ENCODE measurements at regions not wholly inside any gene's neighbourhood (a gene's known extent, or its start where the extent isn't known, plus 50 kb on each side); places are given as distances from the start of the nearest gene placed in this dataset.

DNA sequence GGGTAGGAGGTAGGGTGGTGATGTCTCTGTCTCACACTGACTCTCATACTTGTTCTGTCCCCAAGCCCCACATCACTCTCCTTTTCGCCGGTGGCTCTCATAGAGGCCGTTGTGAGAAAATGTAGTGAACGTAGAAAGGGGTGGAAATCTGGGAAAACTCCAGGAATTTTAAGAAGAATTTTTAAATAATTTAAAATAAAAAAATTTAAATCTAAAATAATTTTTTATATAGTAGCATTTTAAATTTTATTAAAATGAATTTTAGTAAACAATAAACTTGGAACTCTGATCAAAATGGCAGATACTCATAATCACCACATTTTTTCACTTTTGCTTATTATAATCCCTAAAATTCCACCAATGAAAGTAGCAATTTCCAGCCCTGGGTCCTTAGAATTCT lies 473.6 kb upstream of the ZFHX3 start:
- TF ChIP-seq, protein P1, sequence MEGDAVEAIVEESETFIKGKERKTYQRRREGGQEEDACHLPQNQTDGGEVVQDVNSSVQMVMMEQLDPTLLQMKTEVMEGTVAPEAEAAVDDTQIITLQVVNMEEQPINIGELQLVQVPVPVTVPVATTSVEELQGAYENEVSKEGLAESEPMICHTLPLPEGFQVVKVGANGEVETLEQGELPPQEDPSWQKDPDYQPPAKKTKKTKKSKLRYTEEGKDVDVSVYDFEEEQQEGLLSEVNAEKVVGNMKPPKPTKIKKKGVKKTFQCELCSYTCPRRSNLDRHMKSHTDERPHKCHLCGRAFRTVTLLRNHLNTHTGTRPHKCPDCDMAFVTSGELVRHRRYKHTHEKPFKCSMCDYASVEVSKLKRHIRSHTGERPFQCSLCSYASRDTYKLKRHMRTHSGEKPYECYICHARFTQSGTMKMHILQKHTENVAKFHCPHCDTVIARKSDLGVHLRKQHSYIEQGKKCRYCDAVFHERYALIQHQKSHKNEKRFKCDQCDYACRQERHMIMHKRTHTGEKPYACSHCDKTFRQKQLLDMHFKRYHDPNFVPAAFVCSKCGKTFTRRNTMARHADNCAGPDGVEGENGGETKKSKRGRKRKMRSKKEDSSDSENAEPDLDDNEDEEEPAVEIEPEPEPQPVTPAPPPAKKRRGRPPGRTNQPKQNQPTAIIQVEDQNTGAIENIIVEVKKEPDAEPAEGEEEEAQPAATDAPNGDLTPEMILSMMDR (IDR thresholded peaks at IDR 0.05), result no peak
- Histone ChIP-seq H3K36me3 (no peaks in the 10 kb centered on the region), H3K9me3 (no peaks in the 10 kb centered on the region), H3K27ac (replicated peaks in 1 of 4) (no peak overlapping the region), H3K27me3 (peaks cover 0 to 5% (median 0%) of the 10 kb centered on the region in 4 donors), H3K4me1 (no peaks in the 10 kb centered on the region), H3K4me3 (no peak overlapping the region)
- no peak for DNase-seq (ENCODE audit: extremely low spot score)
- 95% methylated on average over 4 of the region's 4 CpGs for whole genome bisulfite sequencing
- intact Hi-C loops (cut with DNase I), result no loop called here

DNA sequence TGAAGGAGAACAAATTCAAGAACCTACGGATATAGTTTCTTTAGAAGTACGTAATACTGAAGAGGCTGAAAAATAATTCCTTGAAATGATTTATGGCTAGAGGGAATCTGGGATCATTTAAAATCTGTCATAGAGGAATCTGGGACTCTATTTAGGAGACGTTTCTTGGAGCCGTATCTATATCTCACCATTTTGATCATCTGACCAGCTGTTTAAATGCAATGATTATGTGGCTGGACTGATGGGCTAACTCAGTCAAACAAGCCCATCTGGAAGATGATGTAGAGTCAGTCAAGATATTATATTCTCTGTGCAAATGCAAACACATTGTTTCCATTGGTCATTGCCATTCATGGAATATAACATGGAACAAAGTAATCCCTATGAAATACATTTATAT lies 467.7 kb upstream of the ZFHX3 start:
- Histone ChIP-seq H3K4me1 (no peaks in the 10 kb centered on the region), H3K27ac (replicated peaks in 1 of 4) (no peak overlapping the region), H3K27me3 (peaks cover 0 to 5% (median 0%) of the 10 kb centered on the region in 4 donors), H3K4me3 (no peak overlapping the region), H3K9me3 (no peaks in the 10 kb centered on the region), H3K36me3 (no peaks in the 10 kb centered on the region)
- 79% methylated on average over 4 of the region's 4 CpGs for WGBS
- intact Hi-C loops (cut with DNase I), result no loop called here
- no peak for DNase-seq (ENCODE audit: extremely low spot score)
- TF ChIP-seq POLR2AphosphoS5 (IDR thresholded peaks at IDR 0.05) (no peak), EP300 (IDR thresholded peaks at IDR 0.05) (no peak), POLR2A (IDR thresholded peaks at IDR 0.05; ENCODE audit: low read depth) (no peak)
- TF ChIP-seq, protein P1 (IDR thresholded peaks at IDR 0.05), result no peak

GRCh38 chr16:73510852-73511251 lies 462.9 kb upstream of the ZFHX3 start:
- Histone ChIP-seq H3K4me3 (no peak overlapping the region), H3K4me1 (peaks cover 0 to 4% (median 0%) of the 10 kb centered on the region in 4 donors), H3K27ac (replicated peaks in 1 of 4) (no peak overlapping the region), H3K9me3 (no peaks in the 10 kb centered on the region), H3K27me3 (no peaks in the 10 kb centered on the region), H3K36me3 (no peaks in the 10 kb centered on the region)
- 64% methylated on average over 3 of the region's 3 CpGs for WGBS
- no peak for TF ChIP-seq EP300 (IDR thresholded peaks at IDR 0.05)
- TF ChIP-seq, protein P1 (IDR thresholded peaks at IDR 0.05), result no peak
- TF ChIP-seq POLR2AphosphoS5 (IDR thresholded peaks at IDR 0.05), result no peak
- TF ChIP-seq POLR2A (IDR thresholded peaks at IDR 0.05; ENCODE audit: low read depth), result no peak
- intact Hi-C loops (cut with DNase I), result no loop called here
- DNase-seq (ENCODE audit: extremely low spot score), result no peak

DNA sequence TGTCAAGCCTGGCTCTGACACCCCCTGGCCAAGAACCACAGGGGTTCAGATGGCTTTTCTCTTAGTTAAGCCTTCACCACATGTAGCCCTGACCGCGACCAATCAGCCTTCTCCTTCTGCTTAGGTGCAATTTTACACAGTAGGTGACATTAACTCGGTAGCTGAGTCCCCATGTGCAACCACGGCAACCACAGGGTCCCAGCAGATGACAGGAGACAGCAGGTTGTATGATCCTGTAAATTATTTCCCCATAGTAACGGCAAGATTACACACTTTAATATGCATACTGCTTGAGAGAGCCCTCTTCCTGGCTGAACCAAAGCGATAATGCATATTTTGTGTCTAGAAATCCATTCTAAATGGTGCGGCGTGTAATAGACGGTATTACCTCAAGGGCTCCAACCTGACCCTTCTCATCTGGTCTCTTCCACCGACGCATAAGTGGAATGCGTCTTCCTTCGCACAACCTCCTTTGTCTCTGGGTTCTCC lies 458.7 kb upstream of the ZFHX3 start:
- WGBS, result 88% methylated on average over 13 of the region's 13 CpGs
- intact Hi-C loops (cut with DNase I), result no loop called here

More for the DNA sequence above, 458.7 kb upstream of the ZFHX3 start:
- H3K9me3 ChIP-seq, result no peaks in the 10 kb centered on the region
- H3K27me3 ChIP-seq, result peaks cover 0 to 8% (median 0%) of the 10 kb centered on the region in 4 donors
- TF ChIP-seq EP300 (IDR thresholded peaks at IDR 0.05) (no peak), POLR2AphosphoS5 (IDR thresholded peaks at IDR 0.05) (no peak), POLR2A (IDR thresholded peaks at IDR 0.05; ENCODE audit: low read depth) (no peak)
- TF ChIP-seq, protein P1 (IDR thresholded peaks at IDR 0.05), result no peak
- no peaks in the 10 kb centered on the region for H3K36me3 ChIP-seq
- H3K4me1 ChIP-seq, result peaks cover 0 to 4% (median 0%) of the 10 kb centered on the region in 4 donors
- H3K4me3 ChIP-seq, result no peak overlapping the region
- DNase-seq (ENCODE audit: extremely low spot score), result no peak
- H3K27ac ChIP-seq (replicated peaks in 1 of 4), result no peak overlapping the region
